ENCODE measurements at regions not wholly inside any gene's neighbourhood (a gene's known extent, or its start where the extent isn't known, plus 50 kb on each side); places are given as distances from the start of the nearest gene placed in this dataset.

GRCh38 chr15:87522997-87523396, 733.5 kb downstream of the NTRK3 start (continued):
- TF ChIP-seq TEAD2 (CRISPR knock-in tag; IDR thresholded peaks at IDR 0.05), result no peak
- no peak for TF ChIP-seq AKAP8 (CRISPR knock-in tag; IDR thresholded peaks at IDR 0.05)
- TF ChIP-seq ZNF367 (CRISPR knock-in tag; IDR thresholded peaks at IDR 0.05; ENCODE audit: borderline replicate concordance), result no peak
- no peak for TF ChIP-seq ZNF567 (CRISPR knock-in tag; IDR thresholded peaks at IDR 0.05; ENCODE audit: borderline replicate concordance)
- no peak for TF ChIP-seq ZNF570 (CRISPR knock-in tag; IDR thresholded peaks at IDR 0.05; ENCODE audit: borderline replicate concordance)
- TF ChIP-seq ZNF468 (CRISPR knock-in tag; IDR thresholded peaks at IDR 0.05), result no peak
- TF ChIP-seq CENPBD1 (CRISPR knock-in tag; IDR thresholded peaks at IDR 0.05; ENCODE audit: borderline replicate concordance, low read depth), result no peak
- no peak for TF ChIP-seq LRRFIP1 (CRISPR knock-in tag; conservative IDR thresholded peaks at IDR 0.05)
- no peak for TF ChIP-seq RCOR2 (CRISPR knock-in tag; IDR thresholded peaks at IDR 0.05)
- TF ChIP-seq ZNF235 (CRISPR knock-in tag; IDR thresholded peaks at IDR 0.05; ENCODE audit: borderline replicate concordance), result no peak
- no peak for TF ChIP-seq CEBPB (IDR thresholded peaks at IDR 0.05; ENCODE audit: borderline replicate concordance, low read depth, low read length)
- TF ChIP-seq MTF1 (CRISPR knock-in tag; IDR thresholded peaks at IDR 0.05), result no peak
- no peak for TF ChIP-seq MXI1 (IDR thresholded peaks at IDR 0.05; ENCODE audit: borderline replicate concordance, low read depth, low read length)

- BruUV-seq (replicated peaks), result no TSS peak
- POLR2A ChIA-PET, result no interaction called here
- TF ChIP-seq ZHX1 (CRISPR knock-in tag; IDR thresholded peaks at IDR 0.05; ENCODE audit: low read depth) (no peak), MBD4 (IDR thresholded peaks at IDR 0.05; ENCODE audit: borderline replicate concordance, low read length) (no peak), ZFAT (CRISPR knock-in tag; conservative IDR thresholded peaks at IDR 0.05) (no peak), SUZ12 (IDR thresholded peaks at IDR 0.05; ENCODE audit: low read depth, low read length) (no peak), SMAD9 (CRISPR knock-in tag; IDR thresholded peaks at IDR 0.05) (no peak), ARNT2 (CRISPR knock-in tag; IDR thresholded peaks at IDR 0.05; ENCODE audit: low read depth) (no peak), ZNF329 (CRISPR knock-in tag; IDR thresholded peaks at IDR 0.05; ENCODE audit: low read depth) (no peak), MED1 (CRISPR knock-in tag; IDR thresholded peaks at IDR 0.05) (no peak), ZNF713 (CRISPR knock-in tag; IDR thresholded peaks at IDR 0.05) (no peak)
Observed at GRCh38 chr15:87518957-87519356, 737.6 kb downstream of the NTRK3 start.

More at GRCh38 chr15:87518957-87519356, 737.6 kb downstream of the NTRK3 start:
- no peaks in the 10 kb centered on the region for H3K27me3 ChIP-seq (ENCODE audit: control insufficient read depth in 1 of 2, insufficient read depth in 2 of 2, low read length in 2 of 2)
- FAIRE-seq (no peak), DNase-seq (ENCODE audit: low spot score) (no peak), ATAC-seq (no peak)
- H2AFZ ChIP-seq (ENCODE audit: low read length), result no peak overlapping the region
- H3K4me2 ChIP-seq (ENCODE audit: low read depth, low read length), result no peak overlapping the region
- in situ Hi-C loops (cut with HindIII; ENCODE audit: extremely low pct_ligation_motif_present, low pct_unique_long_range_greater_than_20kb) (no loop called here), intact Hi-C loops (cut with micrococcal nuclease; ENCODE audit: unreplicated experiment) (no loop called here)
- H3K4me1 ChIP-seq (ENCODE audit: insufficient read depth, low read length), result no peaks in the 10 kb centered on the region
- CTCF ChIA-PET (ENCODE audit: low intra/inter-chr PET ratio, low total read pairs), result no interaction called here
- no peaks in the 10 kb centered on the region for H4K20me1 ChIP-seq (ENCODE audit: insufficient read depth, low read length)
- no peaks in the 10 kb centered on the region for H3K36me3 ChIP-seq (replicated peaks in 1 of 2; ENCODE audit: control insufficient read depth in 1 of 2, insufficient read depth in 2 of 2, low read length in 2 of 2)
- 0% methylated on average over 3 of the region's 3 CpGs for WGBS (ENCODE audit: low lambda C conversion rate)
- no peak overlapping the region for H3K4me3 ChIP-seq (replicated peaks in 1 of 3; ENCODE audit: insufficient read depth in 1 of 3, low read depth in 2 of 3, low read length in 3 of 3)
- no peak overlapping the region for H3K9ac ChIP-seq (ENCODE audit: insufficient read depth, low read depth, low read length)
- no peaks in the 10 kb centered on the region for H3K79me2 ChIP-seq (ENCODE audit: insufficient read depth, low read length)
- no peak overlapping the region for H3K27ac ChIP-seq (ENCODE audit: extremely low read length, insufficient read depth, low read length)
- H3K9me3 ChIP-seq (ENCODE audit: low read length), result peaks cover 66% of the 10 kb centered on the region

All from HepG2 (cell line).